Mesendoderm (in vitro differentiated cells): ENCODE measurements at regions not wholly inside any gene's neighbourhood (a gene's known extent, or its start where the extent isn't known, plus 50 kb on each side); places are given as distances from the start of the nearest gene placed in this dataset.

Source experiments
- DNase-seq: peaks from one replicate; pipeline ENCODE4 v3.0.0; 2013
- H2AK5ac ChIP-seq: 2 replicates; pipeline ENCODE4 v1.6.1; 2013; ENCODE audit warnings: low read length, inconsistent platforms
- H2BK120ac ChIP-seq: 2 replicates; pipeline ENCODE4 v1.6.1; 2013; ENCODE audit warnings: low read depth, mild to moderate bottlenecking, low read length, moderate library complexity, mixed read lengths
- H2BK15ac ChIP-seq: replicated peaks from 2 replicates; pipeline ENCODE4 v1.6.1; 2013; ENCODE audit warnings: low read depth, mild to moderate bottlenecking, moderate library complexity
- H2BK5ac ChIP-seq: 2 replicates; pipeline ENCODE4 v1.6.1; 2013; ENCODE audit warnings: low read length, inconsistent platforms
- H3K18ac ChIP-seq: 2 replicates; pipeline ENCODE4 v1.6.1; 2013; ENCODE audit warnings: mild to moderate bottlenecking, low read length, mixed read lengths
- H3K23ac ChIP-seq: one replicate; pipeline ENCODE4 v1.6.1; 2013; ENCODE audit warnings: low read length
- H3K27ac ChIP-seq: 2 replicates; pipeline ENCODE4 v1.5.1; 2013; ENCODE audit warnings: low read depth, mild to moderate bottlenecking, inconsistent platforms, low read length, moderate library complexity
- H3K27me3 ChIP-seq: 2 replicates; pipeline ENCODE4 v1.6.1; 2013; ENCODE audit warnings: low read length, control low read depth, mild to moderate bottlenecking, inconsistent platforms; ENCODE audit not compliant: insufficient read depth, poor library complexity
- H3K36me3 ChIP-seq: 2 replicates; pipeline ENCODE4 v1.6.1; 2013; ENCODE audit warnings: low read length, inconsistent platforms; ENCODE audit not compliant: control insufficient read depth, insufficient read depth
- H3K4ac ChIP-seq: one replicate; pipeline ENCODE4 v1.6.1; 2013; ENCODE audit warnings: low read depth, mild to moderate bottlenecking, low read length, moderate library complexity
- H3K4me1 ChIP-seq: 2 replicates; pipeline ENCODE4 v1.6.1; 2013; ENCODE audit warnings: low read depth, low read length, inconsistent platforms; ENCODE audit not compliant: control insufficient read depth
- H3K4me2 ChIP-seq: 2 replicates; pipeline ENCODE4 v1.6.1; 2013; ENCODE audit warnings: low read length
- H3K4me3 ChIP-seq: 2 replicates; pipeline ENCODE4 v1.5.1; 2013; ENCODE audit warnings: mild to moderate bottlenecking, low read length
- H3K56ac ChIP-seq: one replicate; pipeline ENCODE4 v1.6.1; 2013; ENCODE audit warnings: low read length
- H3K79me1 ChIP-seq: 2 replicates; pipeline ENCODE4 v1.6.1; 2013; ENCODE audit warnings: low read length, inconsistent platforms
- H3K79me2 ChIP-seq: 2 replicates; pipeline ENCODE4 v1.6.1; 2013; ENCODE audit warnings: mild to moderate bottlenecking, low read length; ENCODE audit not compliant: control insufficient read depth, insufficient read depth
- H3K9ac ChIP-seq: 2 replicates; pipeline ENCODE4 v1.6.1; 2013; ENCODE audit warnings: low read length, inconsistent platforms
- H4K5ac ChIP-seq: one replicate; pipeline ENCODE4 v1.6.1; 2013; ENCODE audit warnings: low read length
- H4K8ac ChIP-seq: one replicate; pipeline ENCODE4 v1.6.1; 2013; ENCODE audit warnings: low read depth, mild to moderate bottlenecking, control low read depth, low read length, moderate library complexity
- WGBS: extraction: QIAGEN DNeasy Blood & Tissue Kit; methylation state at CpG from one replicate; pipeline ENCODE4 v1.1.7; 2013; ENCODE audit warnings: low lambda C conversion rate, missing lambda C conversion rate; ENCODE audit not compliant: insufficient coverage; ENCODE audit errors: extremely low coverage; 5-methylcytosine and 5-hydroxymethylcytosine counted together

GRCh38 chr1:96060621-96061020, 661.0 kb upstream of the PTBP2 start:
- H3K18ac ChIP-seq = no peak overlapping the region
- H4K8ac ChIP-seq = no peak overlapping the region
- H3K56ac ChIP-seq = no peak overlapping the region
- H2BK5ac ChIP-seq = no peak overlapping the region
- no peak overlapping the region for H3K9ac ChIP-seq
- no peak overlapping the region for H4K5ac ChIP-seq
- H3K4me1 ChIP-seq = no peaks in the 10 kb centered on the region
- no peak overlapping the region for H2BK120ac ChIP-seq
- DNase-seq = no peak
- no peak overlapping the region for H3K4ac ChIP-seq
- no peak overlapping the region for H2BK15ac ChIP-seq
- no peaks in the 10 kb centered on the region for H3K36me3 ChIP-seq
- no CpG with 5 or more reads among the region's 6 CpGs for WGBS
- no peak overlapping the region for H3K4me2 ChIP-seq
- H3K23ac ChIP-seq = no peak overlapping the region
- no peak overlapping the region for H3K27ac ChIP-seq
- H3K4me3 ChIP-seq = no peak overlapping the region
- H3K79me2 ChIP-seq = no peaks in the 10 kb centered on the region
- no peak overlapping the region for H2AK5ac ChIP-seq
- H3K27me3 ChIP-seq = no peaks in the 10 kb centered on the region
- no peaks in the 10 kb centered on the region for H3K79me1 ChIP-seq

- Histone ChIP-seq H2BK15ac (no peak overlapping the region), H3K36me3 (no peaks in the 10 kb centered on the region), H3K18ac (no peak overlapping the region), H3K56ac (no peak overlapping the region), H3K27me3 (no peaks in the 10 kb centered on the region), H4K5ac (no peak overlapping the region), H3K4me1 (no peaks in the 10 kb centered on the region), H3K4me2 (no peak overlapping the region), H2BK120ac (no peak overlapping the region), H3K23ac (no peak overlapping the region), H2BK5ac (no peak overlapping the region), H3K27ac (no peak overlapping the region), H3K4ac (no peak overlapping the region), H2AK5ac (no peak overlapping the region), H4K8ac (no peak overlapping the region), H3K79me2 (no peaks in the 10 kb centered on the region), H3K4me3 (no peak overlapping the region), H3K79me1 (no peaks in the 10 kb centered on the region), H3K9ac (no peak overlapping the region)
- no peak for DNase-seq
- WGBS = no CpG with 5 or more reads among the region's 3 CpGs
Observed at GRCh38 chr1:96072021-96072420, 649.6 kb upstream of the PTBP2 start.

GRCh38 chr1:96073100-96073499, 648.5 kb upstream of the PTBP2 start:
- Histone ChIP-seq H4K8ac (no peak overlapping the region), H3K4me2 (no peak overlapping the region), H2BK15ac (no peak overlapping the region), H3K23ac (no peak overlapping the region), H3K79me1 (no peaks in the 10 kb centered on the region), H3K4me1 (no peaks in the 10 kb centered on the region), H3K4me3 (no peak overlapping the region), H3K56ac (no peak overlapping the region), H3K9ac (no peak overlapping the region), H2BK120ac (no peak overlapping the region), H3K27ac (no peak overlapping the region), H4K5ac (no peak overlapping the region), H2AK5ac (no peak overlapping the region), H3K36me3 (no peaks in the 10 kb centered on the region), H3K27me3 (no peaks in the 10 kb centered on the region), H2BK5ac (no peak overlapping the region), H3K18ac (peak overlapping the region; percentile 39), H3K79me2 (no peaks in the 10 kb centered on the region), H3K4ac (no peak overlapping the region)
- no CpG with 5 or more reads among the region's 1 CpG for WGBS
- DNase-seq = no peak

- DNase-seq = no peak
- no peaks in the 10 kb centered on the region for H3K27me3 ChIP-seq
- H3K4me3 ChIP-seq = no peak overlapping the region
- no peak overlapping the region for H4K5ac ChIP-seq
- no peak overlapping the region for H4K8ac ChIP-seq
- WGBS = no CpG with 5 or more reads among the region's 2 CpGs
- no peak overlapping the region for H2AK5ac ChIP-seq
- no peak overlapping the region for H2BK5ac ChIP-seq
- H3K4ac ChIP-seq = no peak overlapping the region
- no peaks in the 10 kb centered on the region for H3K4me1 ChIP-seq
- H3K9ac ChIP-seq = no peak overlapping the region
- no peak overlapping the region for H3K56ac ChIP-seq
- peak overlapping the region; percentile 39 for H3K18ac ChIP-seq
- H3K79me2 ChIP-seq = no peaks in the 10 kb centered on the region
- no peaks in the 10 kb centered on the region for H3K36me3 ChIP-seq
- no peak overlapping the region for H3K23ac ChIP-seq
- no peak overlapping the region for H2BK120ac ChIP-seq
- H2BK15ac ChIP-seq = no peak overlapping the region
- no peak overlapping the region for H3K27ac ChIP-seq
- no peaks in the 10 kb centered on the region for H3K79me1 ChIP-seq
- no peak overlapping the region for H3K4me2 ChIP-seq
Observed at GRCh38 chr1:96074422-96074821, 647.2 kb upstream of the PTBP2 start.

- Histone ChIP-seq H3K4me3 (no peak overlapping the region), H3K79me1 (no peaks in the 10 kb centered on the region), H3K27me3 (no peaks in the 10 kb centered on the region), H3K9ac (no peak overlapping the region), H4K5ac (no peak overlapping the region), H3K36me3 (no peaks in the 10 kb centered on the region), H3K4me2 (no peak overlapping the region), H3K18ac (no peak overlapping the region), H2AK5ac (no peak overlapping the region), H3K4me1 (no peaks in the 10 kb centered on the region), H2BK120ac (no peak overlapping the region), H3K4ac (no peak overlapping the region), H4K8ac (no peak overlapping the region), H3K27ac (no peak overlapping the region), H3K56ac (no peak overlapping the region), H2BK5ac (no peak overlapping the region), H3K23ac (no peak overlapping the region), H3K79me2 (no peaks in the 10 kb centered on the region), H2BK15ac (no peak overlapping the region)
- DNase-seq = no peak
- WGBS = no CpG with 5 or more reads among the region's 5 CpGs
Observed at GRCh38 chr1:96074876-96075577, 646.6 kb upstream of the PTBP2 start.
